ENCODE measurements at regions not wholly inside any gene's neighbourhood (a gene's known extent, or its start where the extent isn't known, plus 50 kb on each side); places are given as distances from the start of the nearest gene placed in this dataset.

GRCh38 chrX:5220421-5220820, 1008.2 kb downstream of the NLGN4X start:
- H3K9me2 ChIP-seq: no peaks in the 10 kb centered on the region
- no peak for TF ChIP-seq ELF1 (IDR thresholded peaks at IDR 0.05)
- TF ChIP-seq MXI1 (IDR thresholded peaks at IDR 0.05; ENCODE audit: low read depth, low read length): no peak
- TF ChIP-seq POLR2AphosphoS5 (IDR thresholded peaks at IDR 0.05; ENCODE audit: low read depth, low read length): no peak
- no peak for TF ChIP-seq USF1 (IDR thresholded peaks at IDR 0.05; ENCODE audit: borderline replicate concordance, low read depth)
- TF ChIP-seq JUND (IDR thresholded peaks at IDR 0.05): no peak
- TF ChIP-seq GABPA (IDR thresholded peaks at IDR 0.05; ENCODE audit: low read depth): no peak
- no peak for TF ChIP-seq ZBTB33 (IDR thresholded peaks at IDR 0.05; ENCODE audit: borderline replicate concordance, low read depth)
- no peak for TF ChIP-seq NFIC (IDR thresholded peaks at IDR 0.05; ENCODE audit: borderline replicate concordance)
- TF ChIP-seq TAF1 (IDR thresholded peaks at IDR 0.05; ENCODE audit: borderline replicate concordance, low read depth, low read length): no peak
- DNase-seq: no peak
- H2AFZ ChIP-seq (ENCODE audit: low read depth): no peak overlapping the region
- ChIA-PET POLR2A (no interaction called here), CTCF (no interaction called here)
- H3F3A ChIP-seq (replicated peaks; ENCODE audit: insufficient read depth): no peaks in the 10 kb centered on the region
- no peaks in the 10 kb centered on the region for H3K4me1 ChIP-seq (ENCODE audit: control insufficient read depth in 1 of 2, insufficient read depth in 2 of 2, low read depth in 1 of 2, low read length in 1 of 2)
- no peaks in the 10 kb centered on the region for H3K27me3 ChIP-seq (ENCODE audit: insufficient read depth)
- no peak overlapping the region for H3K9ac ChIP-seq
- H3K4me3 ChIP-seq (ENCODE audit: low read depth in 2 of 2, low read length in 1 of 2): no peak overlapping the region
- no peaks in the 10 kb centered on the region for H3K79me2 ChIP-seq (ENCODE audit: insufficient read depth)
- no peaks in the 10 kb centered on the region for H4K20me1 ChIP-seq (ENCODE audit: insufficient read depth)
- H3K27ac ChIP-seq (ENCODE audit: low read depth in 2 of 2, low read length in 1 of 2): no peak overlapping the region
- H3K36me3 ChIP-seq (replicated peaks in 1 of 2; ENCODE audit: control insufficient read depth in 1 of 2, insufficient read depth in 2 of 2, low read length in 1 of 2): no peaks in the 10 kb centered on the region
- H3K4me2 ChIP-seq: no peak overlapping the region
- no peaks in the 10 kb centered on the region; the same call in 1 of the 2 replicates for H3K9me3 ChIP-seq

- no peak for DNase-seq
- ChIA-PET POLR2A (no interaction called here), CTCF (no interaction called here)
- H2AFZ ChIP-seq (ENCODE audit: low read depth): no peak overlapping the region
- no peaks in the 10 kb centered on the region for H3K4me1 ChIP-seq (ENCODE audit: control insufficient read depth in 1 of 2, insufficient read depth in 2 of 2, low read depth in 1 of 2, low read length in 1 of 2)
- no peaks in the 10 kb centered on the region for H4K20me1 ChIP-seq (ENCODE audit: insufficient read depth)
- H3K9me3 ChIP-seq: peaks cover 3% of the 10 kb centered on the region; the same call in 1 of the 2 replicates
- H3K79me2 ChIP-seq (ENCODE audit: insufficient read depth): no peaks in the 10 kb centered on the region
- no peaks in the 10 kb centered on the region for H3K36me3 ChIP-seq (replicated peaks in 1 of 2; ENCODE audit: control insufficient read depth in 1 of 2, insufficient read depth in 2 of 2, low read length in 1 of 2)
- no peaks in the 10 kb centered on the region for H3K27me3 ChIP-seq (ENCODE audit: insufficient read depth)
- 0% methylated on average over 4 of the region's 4 CpGs for WGBS (ENCODE audit: low lambda C conversion rate)
- H3K27ac ChIP-seq (ENCODE audit: low read depth in 2 of 2, low read length in 1 of 2): no peak overlapping the region
- no peak overlapping the region for H3K9ac ChIP-seq
- no peaks in the 10 kb centered on the region for H3F3A ChIP-seq (replicated peaks; ENCODE audit: insufficient read depth)
- no peak overlapping the region for H3K4me3 ChIP-seq (ENCODE audit: low read depth in 2 of 2, low read length in 1 of 2)
- H3K9me2 ChIP-seq: no peaks in the 10 kb centered on the region
- TF ChIP-seq USF2 (IDR thresholded peaks at IDR 0.05; ENCODE audit: borderline replicate concordance, low read depth, low read length) (no peak), CHD2 (IDR thresholded peaks at IDR 0.05; ENCODE audit: low read length, partially characterized antibody) (no peak), EZH2phosphoT487 (IDR thresholded peaks at IDR 0.05; ENCODE audit: borderline replicate concordance, low read depth) (no peak), SMC3 (IDR thresholded peaks at IDR 0.05; ENCODE audit: low read depth, low read length) (no peak), MAX (IDR thresholded peaks at IDR 0.05; ENCODE audit: low read depth) (no peak), MEF2A (IDR thresholded peaks at IDR 0.05; ENCODE audit: borderline replicate concordance, low read depth) (no peak), TCF12 (IDR thresholded peaks at IDR 0.05) (no peak), GATA2 (CRISPR knock-in tag; IDR thresholded peaks at IDR 0.05) (no peak), ELF1 (IDR thresholded peaks at IDR 0.05) (no peak), CTCF (IDR thresholded peaks at IDR 0.05) (no peak), EP300 (IDR thresholded peaks at IDR 0.05; ENCODE audit: borderline replicate concordance in 1 of 2, low read depth in 1 of 2, low read length in 1 of 2) (no peak), FOXJ3 (CRISPR knock-in tag; IDR thresholded peaks at IDR 0.05) (no peak), TEAD4 (IDR thresholded peaks at IDR 0.05; ENCODE audit: borderline replicate concordance, insufficient read depth) (no peak), TAF1 (IDR thresholded peaks at IDR 0.05; ENCODE audit: borderline replicate concordance, low read depth, low read length) (no peak), GABPA (IDR thresholded peaks at IDR 0.05; ENCODE audit: low read depth) (no peak), FOSL2 (IDR thresholded peaks at IDR 0.05; ENCODE audit: borderline replicate concordance, low read depth) (no peak), RXRA (IDR thresholded peaks at IDR 0.05; ENCODE audit: borderline replicate concordance, low read depth) (no peak), MXI1 (IDR thresholded peaks at IDR 0.05; ENCODE audit: low read depth, low read length) (no peak)
- H3K4me2 ChIP-seq: no peak overlapping the region
These were observed 1033.9 kb downstream of the NLGN4X start for GRCh38 chrX:5194806-5195205.

Data from SK-N-SH (cell line).